Tibial nerve (tissue), 4 donors: ENCODE measurements at regions not wholly inside any gene's neighbourhood (a gene's known extent, or its start where the extent isn't known, plus 50 kb on each side); places are given as distances from the start of the nearest gene placed in this dataset.

Source experiments
- DNase-seq, 2 donors: peaks; one replicate each; pipeline ENCODE4 v3.0.0-alpha.2; 2019; ENCODE audit warnings: low spot score in 2 of 2
- H3K27ac ChIP-seq, 4 donors: fragments of 200-600 bp; sonication (generic) in 3 of 4; one replicate each; pipeline ENCODE4 v1.5.1; 2017 to 2019; ENCODE audit warnings: mild to moderate bottlenecking in 1 of 4
- H3K27me3 ChIP-seq, 2 donors: fragments of 200-600 bp; sonication (generic) in 1 of 2; one replicate each; pipeline versions ENCODE4 v1.5.1 to v1.6.0; 2017 to 2019
- H3K36me3 ChIP-seq, 3 donors: fragments of 200-600 bp; sonication (generic); one replicate each; pipeline ENCODE4 v1.5.1; 2018 to 2019
- H3K4me1 ChIP-seq, 4 donors: fragments of 200-600 bp; sonication (generic) in 3 of 4; one replicate each; pipeline ENCODE4 v1.5.1; 2017 to 2019
- H3K4me3 ChIP-seq, 4 donors: fragments of 200-600 bp; sonication (generic) in 3 of 4; one replicate each; pipeline ENCODE4 v1.5.1; 2017 to 2019; ENCODE audit warnings: mild to moderate bottlenecking in 1 of 4, moderate library complexity in 1 of 4
- H3K9me3 ChIP-seq, 4 donors: fragments of 200-600 bp; sonication (generic) in 3 of 4; one replicate each; pipeline ENCODE4 v1.5.1; 2017 to 2019
- EP300 ChIP-seq, 2 donors: sonication (generic); formaldehyde crosslinking; IDR thresholded peaks; one replicate each; pipeline ENCODE4 v1.6.1; 2017; ENCODE audit warnings: antibody characterized with exemption in 2 of 2, mild to moderate bottlenecking in 1 of 2
- POLR2A ChIP-seq, 2 donors: fragments of 450-650 bp; IDR thresholded peaks; one replicate each; pipeline ENCODE4 v1.6.1; 2017; ENCODE audit warnings: antibody characterized with exemption in 2 of 2, mild to moderate bottlenecking in 2 of 2, moderate library complexity in 2 of 2
- WGBS, 2 donors: methylation state at CpG; one replicate each; pipeline ENCODE4 v1.1.5; 2018; 5-methylcytosine and 5-hydroxymethylcytosine counted together
- TF ChIP-seq, protein P1 (sequence below), 5 experiments: fragments of 200-600 bp in 3 of 5; fragments of 450-650 bp in 2 of 5; sonication (generic) in 3 of 5; IDR thresholded peaks; one replicate each; pipeline ENCODE4 v1.5.1; 2016 to 2019; ENCODE audit warnings: antibody characterized with exemption in 5 of 5, mild to moderate bottlenecking in 3 of 5, moderate library complexity in 2 of 5

DNA sequence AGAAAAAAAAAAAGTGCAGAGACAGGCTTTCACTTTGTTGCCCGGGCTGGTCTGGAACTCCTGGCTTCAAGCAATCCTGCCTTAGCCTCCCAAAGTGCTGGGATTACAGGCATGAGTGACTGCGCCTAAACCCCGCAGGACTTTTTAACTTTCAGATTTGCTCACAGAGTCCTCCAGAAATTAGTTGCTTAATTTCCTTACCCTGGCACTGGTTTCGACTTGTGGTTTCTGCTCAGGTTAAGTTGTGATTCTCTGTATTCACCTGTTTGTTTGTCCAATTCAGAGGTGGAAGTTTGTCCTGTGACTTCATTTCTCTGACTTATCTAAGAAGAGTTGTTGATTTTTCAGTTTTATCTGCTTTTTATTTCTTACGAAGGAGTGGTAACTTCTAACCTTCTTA is 238.1 kb downstream of the TMEM182 start:
- Histone ChIP-seq H3K4me1 (no peaks in the 10 kb centered on the region), H3K9me3 (peaks cover 0 to 9% (median 0%) of the 10 kb centered on the region in 4 donors), H3K36me3 (no peaks in the 10 kb centered on the region), H3K4me3 (no peak overlapping the region), H3K27me3 (no peaks in the 10 kb centered on the region), H3K27ac (no peak overlapping the region)
- TF ChIP-seq POLR2A (IDR thresholded peaks at IDR 0.05): no peak
- TF ChIP-seq, protein P1, sequence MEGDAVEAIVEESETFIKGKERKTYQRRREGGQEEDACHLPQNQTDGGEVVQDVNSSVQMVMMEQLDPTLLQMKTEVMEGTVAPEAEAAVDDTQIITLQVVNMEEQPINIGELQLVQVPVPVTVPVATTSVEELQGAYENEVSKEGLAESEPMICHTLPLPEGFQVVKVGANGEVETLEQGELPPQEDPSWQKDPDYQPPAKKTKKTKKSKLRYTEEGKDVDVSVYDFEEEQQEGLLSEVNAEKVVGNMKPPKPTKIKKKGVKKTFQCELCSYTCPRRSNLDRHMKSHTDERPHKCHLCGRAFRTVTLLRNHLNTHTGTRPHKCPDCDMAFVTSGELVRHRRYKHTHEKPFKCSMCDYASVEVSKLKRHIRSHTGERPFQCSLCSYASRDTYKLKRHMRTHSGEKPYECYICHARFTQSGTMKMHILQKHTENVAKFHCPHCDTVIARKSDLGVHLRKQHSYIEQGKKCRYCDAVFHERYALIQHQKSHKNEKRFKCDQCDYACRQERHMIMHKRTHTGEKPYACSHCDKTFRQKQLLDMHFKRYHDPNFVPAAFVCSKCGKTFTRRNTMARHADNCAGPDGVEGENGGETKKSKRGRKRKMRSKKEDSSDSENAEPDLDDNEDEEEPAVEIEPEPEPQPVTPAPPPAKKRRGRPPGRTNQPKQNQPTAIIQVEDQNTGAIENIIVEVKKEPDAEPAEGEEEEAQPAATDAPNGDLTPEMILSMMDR (IDR thresholded peaks at IDR 0.05): no peak
- no peak for TF ChIP-seq EP300 (IDR thresholded peaks at IDR 0.05)
- WGBS, 2 donors: 89 to 92% methylated on average over 5 of the region's 5 CpGs
- no peak for DNase-seq

DNA sequence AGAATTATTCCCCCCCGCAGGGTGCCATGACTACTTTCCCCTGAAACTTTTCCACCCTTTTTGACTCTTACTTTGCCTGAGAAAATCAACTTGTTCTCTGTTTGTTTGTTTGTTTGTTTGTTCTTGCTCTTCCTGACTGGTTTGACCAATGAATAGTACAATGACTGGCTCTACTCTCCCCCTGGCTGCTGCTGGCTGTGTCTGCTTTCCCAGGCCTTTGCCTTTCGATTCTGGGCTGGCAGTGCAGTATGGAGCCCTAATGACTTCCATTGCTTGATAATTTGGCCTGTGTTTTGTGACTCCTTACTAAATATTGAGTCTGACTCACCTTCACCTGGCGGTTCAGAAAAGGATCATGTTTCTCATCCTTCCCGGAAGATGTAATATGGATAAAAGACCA is 241.1 kb downstream of the TMEM182 start:
- Histone ChIP-seq H3K27me3 (no peaks in the 10 kb centered on the region), H3K27ac (no peak overlapping the region), H3K4me1 (no peaks in the 10 kb centered on the region), H3K36me3 (no peaks in the 10 kb centered on the region), H3K4me3 (no peak overlapping the region), H3K9me3 (peaks cover 0 to 9% (median 0%) of the 10 kb centered on the region in 4 donors)
- DNase-seq: no peak
- TF ChIP-seq EP300 (IDR thresholded peaks at IDR 0.05) (no peak), POLR2A (IDR thresholded peaks at IDR 0.05) (no peak)
- TF ChIP-seq, protein P1 (IDR thresholded peaks at IDR 0.05): no peak
- WGBS, 2 donors: 79 to 82% methylated on average over 4 of the region's 4 CpGs

DNA sequence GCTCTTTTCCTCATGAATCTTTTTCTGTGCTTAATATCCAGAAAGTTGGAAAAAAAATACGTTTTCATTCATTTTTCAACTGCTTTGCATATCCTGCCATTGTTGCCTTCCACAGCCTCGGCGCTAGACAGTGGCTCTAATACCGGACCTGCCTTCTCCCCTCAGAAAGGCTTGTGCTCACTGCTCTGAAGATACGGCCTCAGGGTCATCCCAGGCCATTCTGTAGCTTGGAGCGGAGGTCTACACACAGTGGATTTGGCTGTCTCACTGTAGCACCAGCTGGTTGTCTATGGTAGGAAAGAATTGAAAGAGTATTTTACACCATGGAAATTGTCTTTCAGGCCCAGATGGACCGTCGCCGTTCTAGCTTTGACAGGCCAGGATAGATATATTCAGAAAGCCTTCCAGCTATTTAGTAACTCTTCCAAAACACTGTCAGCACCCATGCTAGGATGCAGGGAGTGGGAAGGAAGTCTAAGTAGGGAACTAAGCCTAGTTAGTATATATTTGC is 242.0 kb downstream of the TMEM182 start:
- Histone ChIP-seq H3K9me3 (peaks cover 0 to 9% (median 0%) of the 10 kb centered on the region in 4 donors), H3K4me1 (no peaks in the 10 kb centered on the region), H3K27ac (no peak overlapping the region), H3K4me3 (no peak overlapping the region), H3K27me3 (no peaks in the 10 kb centered on the region), H3K36me3 (no peaks in the 10 kb centered on the region)
- DNase-seq: no peak
- WGBS, 2 donors: 82 to 86% methylated on average over 9 of the region's 9 CpGs
- TF ChIP-seq, protein P1 (IDR thresholded peaks at IDR 0.05): no peak
- TF ChIP-seq POLR2A (IDR thresholded peaks at IDR 0.05): no peak
- no peak for TF ChIP-seq EP300 (IDR thresholded peaks at IDR 0.05)

DNA sequence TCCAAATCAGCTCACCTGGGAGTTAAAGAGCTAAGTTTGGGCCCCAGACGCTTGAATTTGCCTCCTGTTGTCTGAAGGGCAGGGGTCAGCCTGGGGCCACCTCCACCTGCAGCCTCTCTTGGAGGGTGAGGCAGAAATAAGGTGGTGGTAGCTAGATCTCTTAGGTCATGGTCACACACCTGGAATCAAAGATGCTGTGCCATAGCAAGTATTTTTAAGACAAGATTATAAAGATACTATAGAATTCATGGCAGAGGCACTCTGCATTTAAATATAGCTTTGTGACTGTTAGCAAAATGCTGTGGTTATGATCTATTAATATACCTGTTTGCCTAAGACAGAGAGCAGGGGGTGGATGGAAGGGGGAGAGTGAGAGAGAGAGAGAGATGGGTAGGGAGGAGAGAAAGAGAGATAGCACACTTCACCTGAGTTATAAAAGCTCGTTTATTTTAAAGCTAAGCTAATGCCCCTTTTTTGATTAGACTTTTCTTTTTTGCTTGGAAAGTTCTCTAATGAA is 242.7 kb downstream of the TMEM182 start:
- TF ChIP-seq POLR2A (IDR thresholded peaks at IDR 0.05): no peak
- TF ChIP-seq, protein P1 (IDR thresholded peaks at IDR 0.05): no peak
- no peak for TF ChIP-seq EP300 (IDR thresholded peaks at IDR 0.05)
- Histone ChIP-seq H3K9me3 (peaks cover 0 to 9% (median 0%) of the 10 kb centered on the region in 4 donors), H3K36me3 (no peaks in the 10 kb centered on the region), H3K4me1 (no peaks in the 10 kb centered on the region), H3K4me3 (no peak overlapping the region), H3K27me3 (no peaks in the 10 kb centered on the region), H3K27ac (no peak overlapping the region)
- 69 to 70% methylated on average over 2 of the region's 2 CpGs for WGBS, 2 donors
- DNase-seq: no peak

DNA sequence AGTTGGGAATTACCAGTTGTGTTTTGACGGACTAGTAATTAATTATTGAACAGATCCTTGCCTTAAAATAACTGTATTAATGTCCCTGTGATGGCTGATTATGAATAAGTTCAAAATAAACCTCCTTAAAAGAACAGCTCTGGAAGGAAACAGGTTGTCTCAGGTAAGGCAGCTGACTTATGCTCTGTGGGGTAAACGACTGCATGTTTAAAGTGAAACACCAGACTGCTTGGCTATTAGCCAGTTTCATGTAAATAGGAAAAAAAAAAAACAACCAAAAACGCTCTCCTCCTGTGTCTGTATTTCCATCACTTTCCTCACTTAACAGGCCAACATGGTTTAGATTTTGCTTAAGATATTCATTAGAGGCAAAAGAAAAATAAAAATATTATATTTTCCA is 243.6 kb downstream of the TMEM182 start:
- Histone ChIP-seq H3K36me3 (no peaks in the 10 kb centered on the region), H3K4me1 (no peaks in the 10 kb centered on the region), H3K27me3 (no peaks in the 10 kb centered on the region), H3K27ac (no peak overlapping the region), H3K9me3 (peaks cover 0 to 9% (median 0%) of the 10 kb centered on the region in 4 donors), H3K4me3 (no peak overlapping the region)
- DNase-seq: no peak
- TF ChIP-seq EP300 (IDR thresholded peaks at IDR 0.05) (no peak), POLR2A (IDR thresholded peaks at IDR 0.05) (no peak)
- TF ChIP-seq, protein P1 (IDR thresholded peaks at IDR 0.05): no peak
- 56 to 64% methylated on average over 3 of the region's 3 CpGs for WGBS, 2 donors
